ENCODE measurements at regions not wholly inside any gene's neighbourhood (a gene's known extent, or its start where the extent isn't known, plus 50 kb on each side); places are given as distances from the start of the nearest gene placed in this dataset.
"Not testable (repeated sequence)": the region's sequence is repeated elsewhere in the genome, so short reads cannot be mapped to it uniquely, and the experiment has no call there.

- Mint-ChIP-seq H3K27me3 (ENCODE audit: low read depth) (no peaks in the 10 kb centered on the region), H3K4me1 (ENCODE audit: low read depth) (no peaks in the 10 kb centered on the region), H3K9me3 (ENCODE audit: low read depth) (peaks cover 4% of the 10 kb centered on the region), H3K36me3 (ENCODE audit: low read depth) (no peaks in the 10 kb centered on the region), H3K4me3 (ENCODE audit: unreplicated experiment) (no peak overlapping the region), H3K27ac (ENCODE audit: unreplicated experiment) (no peak overlapping the region)
- TF ChIP-seq CTCF (IDR thresholded peaks at IDR 0.05): no peak
- no peak for DNase-seq (ENCODE audit: low spot score)
Measured at GRCh38 chr5:97501965-97502305, 318.9 kb upstream of the RIOK2 start.

GRCh38 chr5:97508864-97509263 is 325.8 kb upstream of the RIOK2 start:
- no peak for DNase-seq (ENCODE audit: low spot score)
- no peak overlapping the region for H3K4me3 Mint-ChIP-seq (ENCODE audit: unreplicated experiment)
- TF ChIP-seq CTCF (IDR thresholded peaks at IDR 0.05): no peak
- no peak overlapping the region for H3K27ac Mint-ChIP-seq (ENCODE audit: unreplicated experiment)
- peaks cover 26% of the 10 kb centered on the region for H3K27me3 Mint-ChIP-seq (ENCODE audit: low read depth)
- no peaks in the 10 kb centered on the region for H3K36me3 Mint-ChIP-seq (ENCODE audit: low read depth)
- peaks cover 9% of the 10 kb centered on the region for H3K9me3 Mint-ChIP-seq (ENCODE audit: low read depth)
- no peaks in the 10 kb centered on the region for H3K4me1 Mint-ChIP-seq (ENCODE audit: low read depth)

- H3K4me1 Mint-ChIP-seq (ENCODE audit: low read depth); DNase-seq (ENCODE audit: low spot score); H3K27me3 Mint-ChIP-seq (ENCODE audit: low read depth); H3K9me3 Mint-ChIP-seq (ENCODE audit: low read depth); H3K27ac Mint-ChIP-seq (ENCODE audit: unreplicated experiment); H3K4me3 Mint-ChIP-seq (ENCODE audit: unreplicated experiment); H3K36me3 Mint-ChIP-seq (ENCODE audit: low read depth): not testable (repeated sequence)
Measured at GRCh38 chr5:97519565-97519964, 336.5 kb upstream of the RIOK2 start.

- H3K9me3 Mint-ChIP-seq (ENCODE audit: low read depth); H3K27me3 Mint-ChIP-seq (ENCODE audit: low read depth); H3K36me3 Mint-ChIP-seq (ENCODE audit: low read depth); H3K4me3 Mint-ChIP-seq (ENCODE audit: unreplicated experiment); DNase-seq (ENCODE audit: low spot score); H3K27ac Mint-ChIP-seq (ENCODE audit: unreplicated experiment); H3K4me1 Mint-ChIP-seq (ENCODE audit: low read depth): not testable (repeated sequence)
Measured at GRCh38 chr5:97523336-97523735, 340.3 kb upstream of the RIOK2 start.

GRCh38 chr5:97525780-97526179 is 342.7 kb upstream of the RIOK2 start:
- no peaks in the 10 kb centered on the region for H3K9me3 Mint-ChIP-seq (ENCODE audit: low read depth)
- no peak for TF ChIP-seq CTCF (IDR thresholded peaks at IDR 0.05)
- H3K4me3 Mint-ChIP-seq (ENCODE audit: unreplicated experiment): no peak overlapping the region
- peaks cover 1% of the 10 kb centered on the region for H3K36me3 Mint-ChIP-seq (ENCODE audit: low read depth)
- H3K4me1 Mint-ChIP-seq (ENCODE audit: low read depth): peaks cover 6% of the 10 kb centered on the region
- no peak for DNase-seq (ENCODE audit: low spot score)
- no peak overlapping the region for H3K27ac Mint-ChIP-seq (ENCODE audit: unreplicated experiment)
- H3K27me3 Mint-ChIP-seq (ENCODE audit: low read depth): no peaks in the 10 kb centered on the region

GRCh38 chr5:97528941-97529340 is 345.9 kb upstream of the RIOK2 start:
- Mint-ChIP-seq H3K27me3 (ENCODE audit: low read depth) (no peaks in the 10 kb centered on the region), H3K9me3 (ENCODE audit: low read depth) (no peaks in the 10 kb centered on the region), H3K4me1 (ENCODE audit: low read depth) (peaks cover 6% of the 10 kb centered on the region), H3K36me3 (ENCODE audit: low read depth) (peaks cover 1% of the 10 kb centered on the region), H3K27ac (ENCODE audit: unreplicated experiment) (no peak overlapping the region), H3K4me3 (ENCODE audit: unreplicated experiment) (no peak overlapping the region)
- no peak for TF ChIP-seq CTCF (IDR thresholded peaks at IDR 0.05)
- DNase-seq (ENCODE audit: low spot score): no peak

Data from chondrocyte (in vitro differentiated cells).